Activated CD8-positive, alpha-beta T cell treated with anti-CD3 and anti-CD28 coated beads for 36 hours (primary cell): ENCODE measurements at regions not wholly inside any gene's neighbourhood (a gene's known extent, or its start where the extent isn't known, plus 50 kb on each side); places are given as distances from the start of the nearest gene placed in this dataset.

Source experiments
- ATAC-seq: fragments of 200-7000 bp; cut with Tn5 transposase; one replicate; pipeline ENCODE4 v1.10.0; 2021; ENCODE audit warnings: mild to moderate bottlenecking, moderate library complexity
- CTCF ChIA-PET: fragments of 350-600 bp; sonication (Branson Sonifier 250); formaldehyde crosslinking; loops from one replicate; lab custom pipeline; 2021; ENCODE audit warnings: antibody characterized with exemption; lab: Charles Lee
- POLR2A ChIA-PET: fragments of 350-600 bp; sonication (Branson Sonifier 250); formaldehyde crosslinking; loops from one replicate; lab custom pipeline; 2021; ENCODE audit warnings: antibody characterized with exemption; lab: Charles Lee
- DNase-seq: peaks from one replicate; pipeline ENCODE4 v3.0.0-alpha.2; 2020
- H3K27ac Mint-ChIP-seq: one replicate; pipeline ENCODE4 v1.8.0; 2021; ENCODE audit warnings: mild to moderate bottlenecking, mixed read lengths
- H3K27me3 Mint-ChIP-seq: one replicate; pipeline ENCODE4 v1.8.0; 2021; ENCODE audit warnings: mixed read lengths
- H3K36me3 Mint-ChIP-seq: one replicate; pipeline ENCODE4 v1.8.0; 2021; ENCODE audit warnings: low read depth, mixed read lengths
- H3K4me1 Mint-ChIP-seq: one replicate; pipeline ENCODE4 v1.8.0; 2021; ENCODE audit warnings: low read depth, mixed read lengths
- H3K4me3 Mint-ChIP-seq: one replicate; pipeline ENCODE4 v1.8.0; 2021; ENCODE audit warnings: mild to moderate bottlenecking, moderate library complexity, mixed read lengths
- H3K9me3 Mint-ChIP-seq: one replicate; pipeline ENCODE4 v1.8.0; 2021; ENCODE audit warnings: mixed read lengths
- intact Hi-C: fragments of 100-400 bp; cut with micrococcal nuclease; formaldehyde crosslinking; loops from one replicate; pipeline ENCODE4 v1.10.0; 2022
- TF ChIP-seq, protein P1 (sequence below): fragments of 200-600 bp; IDR thresholded peaks from one replicate; pipeline ENCODE4 v1.8.0; 2022; ENCODE audit warnings: antibody characterized with exemption, mild to moderate bottlenecking

DNA sequence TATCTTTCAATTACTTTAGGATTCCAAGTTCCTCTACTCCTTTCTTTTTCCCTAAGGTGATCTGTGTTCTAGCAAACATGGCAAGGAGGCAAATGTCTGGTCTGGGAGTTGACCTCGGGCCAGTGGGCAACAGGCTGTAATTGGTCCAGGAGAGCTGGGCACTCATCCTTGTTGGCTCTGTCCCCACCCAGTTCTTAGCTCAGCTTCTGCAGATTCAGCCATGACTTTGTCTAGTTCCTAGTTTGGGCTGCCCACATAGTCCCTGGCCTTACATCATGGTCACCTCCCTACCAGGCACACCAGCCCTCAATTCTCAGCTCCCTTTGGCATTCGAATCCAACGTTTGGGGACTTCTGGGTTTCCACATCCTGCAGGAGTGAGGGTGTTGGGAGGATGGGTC, 92.1 kb upstream of the DAP start:
- Mint-ChIP-seq H3K4me1 (no peaks in the 10 kb centered on the region), H3K4me3 (no peak overlapping the region), H3K27ac (no peak overlapping the region), H3K9me3 (peaks cover 4% of the 10 kb centered on the region), H3K27me3 (peaks cover 7% of the 10 kb centered on the region), H3K36me3 (no peaks in the 10 kb centered on the region)
- ChIA-PET CTCF (interaction anchor here (1.2 kb wide), 1 partner anchor 11 kb away, joined by 7 read pairs; no protein-coding TSS in a partner anchor), POLR2A (no interaction called here)
- ATAC-seq, result no peak
- DNase-seq, result no peak
- intact Hi-C loops, result no loop called here
- TF ChIP-seq, protein P1, sequence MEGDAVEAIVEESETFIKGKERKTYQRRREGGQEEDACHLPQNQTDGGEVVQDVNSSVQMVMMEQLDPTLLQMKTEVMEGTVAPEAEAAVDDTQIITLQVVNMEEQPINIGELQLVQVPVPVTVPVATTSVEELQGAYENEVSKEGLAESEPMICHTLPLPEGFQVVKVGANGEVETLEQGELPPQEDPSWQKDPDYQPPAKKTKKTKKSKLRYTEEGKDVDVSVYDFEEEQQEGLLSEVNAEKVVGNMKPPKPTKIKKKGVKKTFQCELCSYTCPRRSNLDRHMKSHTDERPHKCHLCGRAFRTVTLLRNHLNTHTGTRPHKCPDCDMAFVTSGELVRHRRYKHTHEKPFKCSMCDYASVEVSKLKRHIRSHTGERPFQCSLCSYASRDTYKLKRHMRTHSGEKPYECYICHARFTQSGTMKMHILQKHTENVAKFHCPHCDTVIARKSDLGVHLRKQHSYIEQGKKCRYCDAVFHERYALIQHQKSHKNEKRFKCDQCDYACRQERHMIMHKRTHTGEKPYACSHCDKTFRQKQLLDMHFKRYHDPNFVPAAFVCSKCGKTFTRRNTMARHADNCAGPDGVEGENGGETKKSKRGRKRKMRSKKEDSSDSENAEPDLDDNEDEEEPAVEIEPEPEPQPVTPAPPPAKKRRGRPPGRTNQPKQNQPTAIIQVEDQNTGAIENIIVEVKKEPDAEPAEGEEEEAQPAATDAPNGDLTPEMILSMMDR, result no peak

DNA sequence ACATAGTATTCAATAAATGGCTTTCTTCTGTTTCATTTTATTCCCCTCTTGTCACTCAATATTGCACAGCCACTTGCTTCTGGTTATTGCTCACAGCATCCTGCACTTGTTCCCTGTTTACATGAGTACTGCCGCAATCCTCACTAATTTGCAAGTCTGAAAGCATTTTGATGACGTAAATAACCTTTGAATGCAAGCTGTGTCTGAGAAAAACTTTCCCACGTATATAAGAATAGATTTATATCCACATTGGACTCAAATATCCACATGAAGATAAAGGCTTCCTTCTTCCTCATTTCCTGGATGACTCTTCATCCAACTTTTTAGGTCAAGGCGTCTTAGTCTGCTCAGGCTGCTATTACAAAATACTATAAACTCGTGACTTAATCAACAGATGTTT, 88.2 kb upstream of the DAP start:
- no peak overlapping the region for H3K27ac Mint-ChIP-seq
- H3K9me3 Mint-ChIP-seq, result peaks cover 6% of the 10 kb centered on the region
- ATAC-seq (no peak), DNase-seq (no peak)
- H3K36me3 Mint-ChIP-seq, result no peaks in the 10 kb centered on the region
- ChIA-PET POLR2A (no interaction called here), CTCF (no interaction called here)
- no peaks in the 10 kb centered on the region for H3K4me1 Mint-ChIP-seq
- no peak overlapping the region for H3K4me3 Mint-ChIP-seq
- H3K27me3 Mint-ChIP-seq, result peaks cover 7% of the 10 kb centered on the region
- intact Hi-C loops, result no loop called here
- TF ChIP-seq, protein P1, result no peak

DNA sequence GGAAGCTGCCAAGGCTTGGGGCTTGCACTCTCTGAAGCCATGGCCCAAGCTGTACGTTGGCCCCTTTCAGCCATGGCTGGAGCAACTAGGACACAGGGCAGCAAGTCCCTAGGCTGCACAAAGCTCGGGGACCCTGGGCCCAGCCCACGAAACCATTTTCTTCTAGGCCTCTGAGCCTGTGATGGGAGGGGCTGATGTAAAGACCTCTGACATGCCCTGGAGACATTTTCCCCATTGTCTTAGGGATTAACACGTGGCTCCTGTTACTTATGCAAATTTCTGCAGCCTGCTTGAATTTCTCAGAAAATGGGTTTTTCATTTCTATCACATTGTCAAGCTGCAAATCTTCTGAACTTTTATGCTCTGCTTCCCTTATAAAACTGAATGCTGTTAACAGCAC, 83.0 kb upstream of the DAP start:
- Mint-ChIP-seq H3K36me3 (no peaks in the 10 kb centered on the region), H3K4me3 (no peak overlapping the region), H3K27ac (no peak overlapping the region), H3K9me3 (peaks cover 6% of the 10 kb centered on the region), H3K4me1 (no peaks in the 10 kb centered on the region), H3K27me3 (peaks cover 8% of the 10 kb centered on the region)
- ChIA-PET POLR2A (no interaction called here), CTCF (no interaction called here)
- TF ChIP-seq, protein P1, result no peak
- intact Hi-C loops, result no loop called here
- no peak for DNase-seq
- ATAC-seq, result no peak

DNA sequence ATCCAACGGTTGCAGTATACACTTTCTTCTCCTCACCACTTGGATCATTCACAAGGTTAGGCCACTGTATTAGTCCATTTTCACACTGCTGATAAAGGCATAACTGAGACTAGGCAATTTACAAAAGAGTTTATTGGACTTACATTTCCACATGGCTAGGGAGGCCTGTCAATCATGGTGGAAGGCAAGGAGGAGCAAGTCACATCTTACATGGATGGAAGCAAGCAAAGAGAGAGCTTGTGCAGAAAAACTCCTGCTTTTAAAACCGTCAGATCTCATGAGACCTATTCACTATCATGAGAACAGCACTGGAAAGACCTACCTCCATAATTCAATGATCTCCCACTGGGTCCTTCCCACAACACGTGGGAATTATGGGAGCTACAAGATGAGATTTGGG, 81.8 kb upstream of the DAP start:
- no peak for ATAC-seq
- H3K9me3 Mint-ChIP-seq, result no peaks in the 10 kb centered on the region
- TF ChIP-seq, protein P1, result no peak
- CTCF ChIA-PET, result interaction anchor here (0.6 kb wide), 1 partner anchor 142 kb away, joined by 3 read pairs; no protein-coding TSS in a partner anchor
- POLR2A ChIA-PET, result no interaction called here
- no peak overlapping the region for H3K27ac Mint-ChIP-seq
- DNase-seq, result no peak
- H3K4me3 Mint-ChIP-seq, result no peak overlapping the region
- H3K27me3 Mint-ChIP-seq, result peaks cover 7% of the 10 kb centered on the region
- no peaks in the 10 kb centered on the region for H3K4me1 Mint-ChIP-seq
- H3K36me3 Mint-ChIP-seq, result no peaks in the 10 kb centered on the region
- intact Hi-C loops, result no loop called here

DNA sequence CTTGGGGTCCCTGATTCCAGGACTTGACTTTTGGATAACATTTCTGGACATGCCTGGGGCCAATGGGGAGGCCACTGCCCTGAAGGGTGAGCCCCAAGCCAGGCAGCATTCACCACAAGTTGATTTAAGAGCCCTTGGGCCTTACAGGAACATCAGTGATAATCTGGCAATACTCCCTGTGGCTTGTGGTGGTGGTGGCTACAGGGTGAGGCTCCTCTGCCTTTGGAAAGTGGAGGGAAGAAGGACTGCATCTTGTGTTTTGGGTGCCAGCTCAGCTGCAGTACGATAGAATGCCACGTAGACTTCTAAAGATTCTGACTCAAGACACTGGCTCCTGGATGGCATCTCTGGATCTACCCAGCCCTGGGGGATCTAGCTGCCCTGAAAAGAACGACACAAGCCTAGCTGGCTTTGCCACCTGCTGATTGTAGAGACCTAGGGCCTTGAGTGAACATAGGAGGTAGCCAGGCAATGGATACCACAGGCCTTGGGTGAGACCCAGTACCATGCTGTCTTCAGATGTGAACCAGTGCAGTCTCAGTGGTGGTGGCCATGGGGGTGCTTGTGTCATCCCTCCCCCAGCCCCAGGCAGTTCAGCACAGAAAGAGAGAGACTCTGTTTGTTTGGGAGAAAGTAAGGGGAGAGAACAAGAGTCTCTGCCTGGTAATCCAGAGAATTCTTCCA, 79.0 kb upstream of the DAP start:
- ATAC-seq (no peak), DNase-seq (no peak)
- Mint-ChIP-seq H3K4me3 (no peak overlapping the region), H3K9me3 (no peaks in the 10 kb centered on the region), H3K4me1 (no peaks in the 10 kb centered on the region), H3K27me3 (peaks cover 5% of the 10 kb centered on the region), H3K36me3 (no peaks in the 10 kb centered on the region), H3K27ac (no peak overlapping the region)
- intact Hi-C loops, result no loop called here
- POLR2A ChIA-PET, result no interaction called here
- TF ChIP-seq, protein P1, result no peak
- CTCF ChIA-PET, result no interaction called here
